Endothelial cell of umbilical vein (primary cell): ENCODE measurements at regions not wholly inside any gene's neighbourhood (a gene's known extent, or its start where the extent isn't known, plus 50 kb on each side); places are given as distances from the start of the nearest gene placed in this dataset.

Experiments
- BruUV-seq: library from RNA; stranded (reverse); fragments of 400-500 nt; replicated peaks from 2 replicates; lab custom pipeline; 2021; lab: Mats Ljungman, UMichigan
- CTCF ChIA-PET: fragments of 300-600, 350-600 bp; sonication (Branson Sonifier 250); formaldehyde crosslinking; loops from one replicate; lab custom pipeline; 2021; ENCODE audit warnings: antibody characterized with exemption, inconsistent platforms; lab: Charles Lee
- POLR2A ChIA-PET: fragments of 300-600, 350-600 bp; sonication (Branson Sonifier 250); formaldehyde crosslinking; loops from one replicate; lab custom pipeline; 2021; ENCODE audit warnings: antibody characterized with exemption, inconsistent platforms; lab: Charles Lee
- DNase-seq: peaks from one replicate; pipeline ENCODE4 v3.0.0-alpha.2; 2011; ENCODE audit warnings: low read depth, low spot score
- FAIRE-seq: peaks from 2 replicates; lab custom pipeline; 2011; peaks lifted over from hg19 to GRCh38; lab: Jason Lieb, UNC
- H2AFZ ChIP-seq: 2 replicates; pipeline ENCODE4 v1.6.0; 2012; ENCODE audit warnings: low read depth, low read length, control low read depth, inconsistent platforms
- H3K27ac ChIP-seq: 2 replicates; pipeline ENCODE4 v1.5.1; 2011; ENCODE audit warnings: low read depth, mild to moderate bottlenecking, control low read depth, low read length, moderate library complexity; ENCODE audit not compliant: insufficient read depth
- H3K27me3 ChIP-seq, 2 experiments: 2 replicates each; pipeline versions ENCODE4 v1.6.0 to v1.6.1; 2011; ENCODE audit warnings: low read length in 2 of 2, mixed read lengths in 1 of 2; ENCODE audit not compliant: control insufficient read depth in 2 of 2, insufficient read depth in 2 of 2
- H3K36me3 ChIP-seq, 2 experiments: 2 replicates in 1 of 2; 3 replicates in 1 of 2; pipeline ENCODE4 v1.5.1; 2011; ENCODE audit warnings: low read length in 2 of 2, mild to moderate bottlenecking in 1 of 2, moderate library complexity in 1 of 2; ENCODE audit not compliant: control insufficient read depth in 2 of 2, insufficient read depth in 2 of 2; ENCODE audit errors: extremely low read depth in 1 of 2
- H3K4me1 ChIP-seq: 3 replicates; pipeline ENCODE4 v1.5.1; 2011; ENCODE audit warnings: mild to moderate bottlenecking, low read length; ENCODE audit not compliant: control insufficient read depth, insufficient read depth; ENCODE audit errors: extremely low read depth
- H3K4me2 ChIP-seq: 2 replicates; pipeline ENCODE4 v1.6.1; 2011; ENCODE audit warnings: low read length, control low read depth, mixed read lengths; ENCODE audit not compliant: insufficient read depth
- H3K4me3 ChIP-seq, 3 experiments: fragments of 200-600 bp in 1 of 3; sonication (generic), shearing (Covaris generic) in 1 of 3; replicated peaks in 1 of 3; 2 replicates each; pipeline ENCODE4 v1.5.1; 2011 to 2016; ENCODE audit warnings: control low read depth in 3 of 3, low read length in 3 of 3, mild to moderate bottlenecking in 2 of 3, inconsistent platforms in 1 of 3, low read depth in 1 of 3, moderate library complexity in 1 of 3; ENCODE audit not compliant: insufficient read depth in 1 of 3
- H3K79me2 ChIP-seq: 2 replicates; pipeline ENCODE4 v1.6.0; 2012; ENCODE audit warnings: low read length, inconsistent platforms; ENCODE audit not compliant: control insufficient read depth, insufficient read depth
- H3K9ac ChIP-seq: replicated peaks from 2 replicates; pipeline ENCODE3; 2011; ENCODE audit warnings: low read length, control low read depth; ENCODE audit not compliant: insufficient read depth; ENCODE audit errors: extremely low read depth
- H3K9me1 ChIP-seq: replicated peaks from 3 replicates; pipeline ENCODE4 v1.6.0; 2011; ENCODE audit warnings: mild to moderate bottlenecking, low read length; ENCODE audit not compliant: control insufficient read depth, insufficient read depth; ENCODE audit errors: extremely low read depth
- H3K9me3 ChIP-seq: replicated peaks from 2 replicates; pipeline ENCODE4 v1.5.1; 2012; ENCODE audit warnings: low read length, inconsistent platforms; ENCODE audit not compliant: control insufficient read depth, insufficient read depth
- H4K20me1 ChIP-seq: replicated peaks from 2 replicates; pipeline ENCODE3; 2011; ENCODE audit warnings: mild to moderate bottlenecking, low read length; ENCODE audit not compliant: control insufficient read depth, insufficient read depth; ENCODE audit errors: extremely low read depth
- EZH2 ChIP-seq: IDR thresholded peaks from 2 replicates; pipeline ENCODE4 v1.6.1; 2012; ENCODE audit warnings: borderline replicate concordance, low read depth, mild to moderate bottlenecking, moderate library complexity, low read length, inconsistent platforms; ENCODE audit not compliant: severe bottlenecking
- JUN ChIP-seq: IDR thresholded peaks from 2 replicates; pipeline ENCODE4 v1.6.1; 2011; ENCODE audit warnings: borderline replicate concordance, low read depth; ENCODE audit not compliant: insufficient read length, insufficient read depth
- MYC ChIP-seq: IDR thresholded peaks from one replicate; pipeline ENCODE4 v1.6.1; 2011; ENCODE audit warnings: mild to moderate bottlenecking, low read depth, low read length
- POLR2A ChIP-seq: IDR thresholded peaks from 2 replicates; pipeline ENCODE4 v1.6.1; 2012; ENCODE audit warnings: low read depth, mild to moderate bottlenecking, control low read depth, low read length
- dilution Hi-C: fragments of 300-500 bp; cut with MboI; formaldehyde crosslinking; loops from one replicate; pipeline ENCODE4 v1.15.0; 2019; ENCODE audit warnings: low sequenced_read_pairs; ENCODE audit not compliant: extremely low pct_ligation_motif_present
- intact Hi-C: fragments of 100-400 bp; cut with micrococcal nuclease; formaldehyde crosslinking; loops from one replicate; pipeline ENCODE4 v1.10.0; 2022
- TF ChIP-seq, protein P1 (sequence below), 2 donors: IDR thresholded peaks; 1 replicate in 1 of 2; 2 replicates in 1 of 2; pipeline ENCODE4 v1.5.1; 2011; ENCODE audit warnings: low read length in 2 of 2, mild to moderate bottlenecking in 2 of 2, moderate library complexity in 2 of 2, control low read depth in 1 of 2, inconsistent platforms in 1 of 2, low read depth in 1 of 2; ENCODE audit not compliant: insufficient read depth in 1 of 2; ENCODE audit errors: extremely low read depth in 1 of 2
- TF ChIP-seq, protein P2 (sequence below): IDR thresholded peaks from 2 replicates; pipeline ENCODE4 v1.6.1; 2011; ENCODE audit not compliant: insufficient read depth, insufficient read length

DNA sequence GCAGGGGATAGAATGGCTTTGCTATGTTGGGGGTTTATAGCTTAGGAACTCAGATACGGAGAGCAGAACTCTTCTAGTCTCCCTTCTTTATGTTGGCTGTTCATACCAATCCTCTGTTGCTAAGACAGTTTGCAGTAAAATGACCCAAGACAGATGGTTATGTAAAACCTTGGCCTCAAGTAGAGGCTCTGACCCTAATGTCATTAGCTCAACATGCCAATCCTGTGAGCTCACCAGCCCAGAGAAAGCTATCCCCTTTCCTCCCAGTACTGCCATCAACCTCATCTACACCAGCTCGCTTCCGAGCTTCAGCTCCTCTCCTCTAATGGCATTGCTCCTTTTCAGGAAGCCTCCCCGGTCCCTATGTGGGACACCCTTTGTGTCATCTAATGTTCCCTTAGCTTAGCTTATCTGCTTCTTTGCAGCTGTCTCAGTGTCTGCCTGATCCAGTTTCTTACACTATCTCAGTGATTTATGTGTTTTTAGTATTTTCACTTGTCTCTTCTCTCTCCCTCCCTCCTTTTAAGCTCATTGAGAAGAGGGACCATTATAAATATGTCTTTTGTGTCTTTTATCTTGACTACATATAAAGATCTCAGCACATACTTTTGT, 281.3 kb upstream of the CLINT1 start:
- Histone ChIP-seq H3K27ac (no peak overlapping the region), H3K79me2 (no peaks in the 10 kb centered on the region), H3K27me3 (no peaks in the 10 kb centered on the region), H3K4me1 (no peaks in the 10 kb centered on the region), H2AFZ (no peak overlapping the region), H3K4me2 (no peak overlapping the region), H3K9ac (no peak overlapping the region), H3K9me1 (no peaks in the 10 kb centered on the region), H4K20me1 (no peaks in the 10 kb centered on the region), H3K36me3 (no peaks in the 10 kb centered on the region), H3K4me3 (no peak overlapping the region), H3K9me3 (no peaks in the 10 kb centered on the region)
- TF ChIP-seq, protein P1, sequence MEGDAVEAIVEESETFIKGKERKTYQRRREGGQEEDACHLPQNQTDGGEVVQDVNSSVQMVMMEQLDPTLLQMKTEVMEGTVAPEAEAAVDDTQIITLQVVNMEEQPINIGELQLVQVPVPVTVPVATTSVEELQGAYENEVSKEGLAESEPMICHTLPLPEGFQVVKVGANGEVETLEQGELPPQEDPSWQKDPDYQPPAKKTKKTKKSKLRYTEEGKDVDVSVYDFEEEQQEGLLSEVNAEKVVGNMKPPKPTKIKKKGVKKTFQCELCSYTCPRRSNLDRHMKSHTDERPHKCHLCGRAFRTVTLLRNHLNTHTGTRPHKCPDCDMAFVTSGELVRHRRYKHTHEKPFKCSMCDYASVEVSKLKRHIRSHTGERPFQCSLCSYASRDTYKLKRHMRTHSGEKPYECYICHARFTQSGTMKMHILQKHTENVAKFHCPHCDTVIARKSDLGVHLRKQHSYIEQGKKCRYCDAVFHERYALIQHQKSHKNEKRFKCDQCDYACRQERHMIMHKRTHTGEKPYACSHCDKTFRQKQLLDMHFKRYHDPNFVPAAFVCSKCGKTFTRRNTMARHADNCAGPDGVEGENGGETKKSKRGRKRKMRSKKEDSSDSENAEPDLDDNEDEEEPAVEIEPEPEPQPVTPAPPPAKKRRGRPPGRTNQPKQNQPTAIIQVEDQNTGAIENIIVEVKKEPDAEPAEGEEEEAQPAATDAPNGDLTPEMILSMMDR (IDR thresholded peaks at IDR 0.05; ENCODE audit: extremely low read depth in 1 of 2, insufficient read depth in 1 of 2, low read depth in 1 of 2, low read length in 2 of 2): no peak
- POLR2A ChIA-PET: no interaction called here
- no peak for DNase-seq
- dilution Hi-C loops (no loop called here), intact Hi-C loops (no loop called here)
- no TSS peak for BruUV-seq
- CTCF ChIA-PET: interaction anchor here (0.8 to 1.4 kb wide), 5 partner anchors 12 to 967 kb away, joined by 3 to 4 read pairs (median 3); no protein-coding TSS in a partner anchor
- no peak for FAIRE-seq

DNA sequence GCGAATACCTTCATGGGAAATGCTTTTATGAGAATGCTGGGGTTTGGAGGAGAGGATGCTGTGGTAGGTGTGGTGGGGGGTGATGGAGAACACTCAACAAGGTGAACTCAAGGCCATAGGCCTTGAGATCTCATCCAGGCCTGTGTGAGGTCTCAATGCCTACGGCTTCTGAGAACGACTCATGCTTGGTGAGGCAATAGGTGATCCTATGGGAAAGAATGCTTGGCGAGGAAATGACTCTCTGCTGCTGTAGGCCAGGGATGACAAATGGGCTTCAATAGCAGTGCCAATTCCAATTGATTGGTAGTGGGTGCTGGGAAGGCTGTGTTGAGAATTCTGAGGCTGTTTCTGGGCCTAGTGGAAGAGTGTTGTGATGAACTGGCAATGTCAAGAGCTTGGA, 280.2 kb upstream of the CLINT1 start:
- ChIA-PET CTCF (interaction anchor here (1.0 to 1.4 kb wide), 2 partner anchors 36 to 37 kb away, joined by 3 read pairs; no protein-coding TSS in a partner anchor), POLR2A (no interaction called here)
- no TSS peak for BruUV-seq
- no peak for TF ChIP-seq POLR2A
- TF ChIP-seq MYC: no peak
- TF ChIP-seq, protein P2, sequence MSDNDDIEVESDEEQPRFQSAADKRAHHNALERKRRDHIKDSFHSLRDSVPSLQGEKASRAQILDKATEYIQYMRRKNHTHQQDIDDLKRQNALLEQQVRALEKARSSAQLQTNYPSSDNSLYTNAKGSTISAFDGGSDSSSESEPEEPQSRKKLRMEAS: no peak
- no peak for TF ChIP-seq EZH2
- no peak for TF ChIP-seq JUN
- Histone ChIP-seq H2AFZ (no peak overlapping the region), H3K9me1 (no peaks in the 10 kb centered on the region), H3K4me1 (no peaks in the 10 kb centered on the region), H3K36me3 (no peaks in the 10 kb centered on the region), H3K79me2 (no peaks in the 10 kb centered on the region), H3K27ac (no peak overlapping the region), H4K20me1 (no peaks in the 10 kb centered on the region), H3K9me3 (no peaks in the 10 kb centered on the region), H3K4me2 (no peak overlapping the region), H3K27me3 (no peaks in the 10 kb centered on the region), H3K4me3 (no peak overlapping the region), H3K9ac (no peak overlapping the region)
- FAIRE-seq: no peak
- DNase-seq: no peak
- dilution Hi-C loops (no loop called here), intact Hi-C loops (no loop called here)
